ENCODE measurements at regions not wholly inside any gene's neighbourhood (a gene's known extent, or its start where the extent isn't known, plus 50 kb on each side); places are given as distances from the start of the nearest gene placed in this dataset.

DNA sequence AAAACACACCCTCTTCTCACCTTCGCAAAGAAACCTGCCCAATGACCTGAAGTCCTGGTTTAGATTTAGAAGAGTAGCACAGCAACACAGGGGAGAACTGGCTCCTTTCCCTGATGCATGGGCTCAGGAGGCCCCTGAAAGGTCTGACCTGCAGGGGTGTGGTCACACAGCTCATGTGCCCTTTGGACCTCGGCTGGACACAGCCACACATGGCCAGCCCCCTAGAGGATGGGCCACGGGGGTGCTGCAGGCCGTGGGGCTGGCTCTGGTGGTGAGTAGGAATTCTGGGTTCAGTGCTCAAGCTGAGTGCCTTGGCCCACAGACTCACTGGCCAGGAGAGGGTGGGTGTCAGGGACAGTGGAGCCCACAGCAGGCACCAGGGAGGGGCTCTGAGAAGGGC lies 118.5 kb upstream of the ADCY1 start:
- TF ChIP-seq, protein P1, sequence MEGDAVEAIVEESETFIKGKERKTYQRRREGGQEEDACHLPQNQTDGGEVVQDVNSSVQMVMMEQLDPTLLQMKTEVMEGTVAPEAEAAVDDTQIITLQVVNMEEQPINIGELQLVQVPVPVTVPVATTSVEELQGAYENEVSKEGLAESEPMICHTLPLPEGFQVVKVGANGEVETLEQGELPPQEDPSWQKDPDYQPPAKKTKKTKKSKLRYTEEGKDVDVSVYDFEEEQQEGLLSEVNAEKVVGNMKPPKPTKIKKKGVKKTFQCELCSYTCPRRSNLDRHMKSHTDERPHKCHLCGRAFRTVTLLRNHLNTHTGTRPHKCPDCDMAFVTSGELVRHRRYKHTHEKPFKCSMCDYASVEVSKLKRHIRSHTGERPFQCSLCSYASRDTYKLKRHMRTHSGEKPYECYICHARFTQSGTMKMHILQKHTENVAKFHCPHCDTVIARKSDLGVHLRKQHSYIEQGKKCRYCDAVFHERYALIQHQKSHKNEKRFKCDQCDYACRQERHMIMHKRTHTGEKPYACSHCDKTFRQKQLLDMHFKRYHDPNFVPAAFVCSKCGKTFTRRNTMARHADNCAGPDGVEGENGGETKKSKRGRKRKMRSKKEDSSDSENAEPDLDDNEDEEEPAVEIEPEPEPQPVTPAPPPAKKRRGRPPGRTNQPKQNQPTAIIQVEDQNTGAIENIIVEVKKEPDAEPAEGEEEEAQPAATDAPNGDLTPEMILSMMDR (IDR thresholded peaks at IDR 0.05; ENCODE audit: borderline replicate concordance, extremely low read depth, insufficient read depth) = no peak
- H3K4me3 ChIP-seq (ENCODE audit: low read length in 3 of 3) = no peak overlapping the region
- FAIRE-seq (no peak), DNase-seq (peak in 1 of 5 donors; percentile 56)
- H3K27ac ChIP-seq (ENCODE audit: low read depth in 2 of 2, low read length in 2 of 2) = no peak overlapping the region
- H3K9me3 ChIP-seq (ENCODE audit: control insufficient read depth in 2 of 3, insufficient read depth in 1 of 3, low read length in 3 of 3) = no peaks in the 10 kb centered on the region
- no peak overlapping the region for H3K9ac ChIP-seq (ENCODE audit: low read length in 3 of 3)
- intact Hi-C loops (cut with DNase I) = no loop called here
- H3K36me3 ChIP-seq (ENCODE audit: control insufficient read depth in 2 of 3, insufficient read depth in 3 of 3, low read length in 3 of 3) = no peaks in the 10 kb centered on the region
- no peaks in the 10 kb centered on the region for H3K4me1 ChIP-seq (ENCODE audit: control insufficient read depth in 2 of 3, insufficient read depth in 2 of 3, low read depth in 1 of 3, low read length in 3 of 3)
- no peaks in the 10 kb centered on the region for H3K27me3 ChIP-seq (ENCODE audit: control insufficient read depth, insufficient read depth, low read length)

DNA sequence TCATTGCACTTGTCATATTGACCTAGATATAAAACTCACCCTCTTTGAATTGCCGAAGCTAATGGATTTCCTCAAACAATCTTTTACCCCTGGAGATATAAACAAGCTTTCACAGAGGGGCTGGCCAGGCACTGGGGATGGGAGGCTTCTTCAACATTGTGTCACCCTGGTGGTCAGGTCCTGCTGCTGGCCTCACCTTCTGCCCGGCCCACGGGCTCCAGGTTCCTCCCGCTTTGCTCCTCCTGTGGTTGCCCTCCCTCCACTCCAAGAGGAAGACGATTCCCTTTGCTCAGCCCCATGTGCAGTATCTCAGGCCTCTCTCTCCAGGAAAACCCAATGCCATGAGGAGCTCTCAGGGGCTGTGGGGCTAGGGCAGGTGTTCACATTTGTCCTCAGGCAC lies 118.1 kb upstream of the ADCY1 start:
- DNase-seq (no peak), FAIRE-seq (no peak)
- H3K9ac ChIP-seq (ENCODE audit: low read length in 3 of 3) = no peak overlapping the region
- H3K27ac ChIP-seq (ENCODE audit: low read depth in 2 of 2, low read length in 2 of 2) = no peak overlapping the region
- no peaks in the 10 kb centered on the region for H3K4me1 ChIP-seq (ENCODE audit: control insufficient read depth in 2 of 3, insufficient read depth in 2 of 3, low read depth in 1 of 3, low read length in 3 of 3)
- H3K4me3 ChIP-seq (ENCODE audit: low read length in 3 of 3) = no peak overlapping the region
- H3K27me3 ChIP-seq (ENCODE audit: control insufficient read depth, insufficient read depth, low read length) = no peaks in the 10 kb centered on the region
- no peaks in the 10 kb centered on the region for H3K9me3 ChIP-seq (ENCODE audit: control insufficient read depth in 2 of 3, insufficient read depth in 1 of 3, low read length in 3 of 3)
- no peaks in the 10 kb centered on the region for H3K36me3 ChIP-seq (ENCODE audit: control insufficient read depth in 2 of 3, insufficient read depth in 3 of 3, low read length in 3 of 3)
- intact Hi-C loops (cut with DNase I) = no loop called here
- TF ChIP-seq, protein P1 (IDR thresholded peaks at IDR 0.05; ENCODE audit: borderline replicate concordance, extremely low read depth, insufficient read depth) = no peak

DNA sequence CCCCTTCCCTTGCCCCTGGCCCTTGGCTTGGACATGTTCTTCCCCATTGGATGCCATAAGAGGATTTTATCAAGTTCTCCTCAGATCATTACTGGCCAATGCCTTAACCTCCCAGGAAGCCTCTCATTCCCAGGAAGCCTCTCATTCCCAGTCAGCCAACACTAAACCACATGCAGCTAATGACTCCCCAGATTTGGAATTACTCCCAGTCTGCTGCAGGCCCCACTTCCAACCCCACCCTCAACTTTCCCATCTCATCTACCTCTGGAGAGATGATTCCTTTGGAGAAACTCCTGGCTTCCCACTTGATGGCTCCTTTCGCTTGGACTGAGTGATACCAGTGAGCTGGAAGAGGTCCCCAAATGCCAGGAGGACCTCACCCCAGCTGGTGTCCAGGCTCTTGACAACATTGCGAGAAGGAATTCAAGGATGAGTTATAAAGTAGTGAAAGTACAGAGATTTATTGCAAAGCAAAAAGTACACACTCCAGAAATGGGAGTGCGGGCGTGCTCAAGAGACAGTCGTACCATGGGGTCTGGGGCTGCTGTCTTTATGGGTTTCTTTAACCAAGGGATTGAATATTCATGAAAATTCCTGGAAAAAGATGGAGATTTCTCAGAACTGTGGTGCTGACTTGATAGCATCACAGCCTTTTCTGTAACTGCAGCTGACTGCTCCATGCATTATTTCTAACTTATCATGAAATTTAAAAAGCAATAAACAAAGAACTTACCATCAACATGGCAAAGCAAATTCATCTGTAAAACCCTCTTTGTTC lies 117.2 kb upstream of the ADCY1 start:
- no peak for FAIRE-seq
- no peaks in the 10 kb centered on the region for H3K4me1 ChIP-seq (ENCODE audit: control insufficient read depth in 2 of 3, insufficient read depth in 2 of 3, low read depth in 1 of 3, low read length in 3 of 3)
- no peak overlapping the region for H3K9ac ChIP-seq (ENCODE audit: low read length in 3 of 3)
- no peak overlapping the region for H3K4me3 ChIP-seq (ENCODE audit: low read length in 3 of 3)
- no peaks in the 10 kb centered on the region for H3K9me3 ChIP-seq (ENCODE audit: control insufficient read depth in 2 of 3, insufficient read depth in 1 of 3, low read length in 3 of 3)
- TF ChIP-seq, protein P1 (IDR thresholded peaks at IDR 0.05; ENCODE audit: borderline replicate concordance, extremely low read depth, insufficient read depth) = no peak
- intact Hi-C loops (cut with DNase I) = no loop called here
- H3K27ac ChIP-seq (ENCODE audit: low read depth in 2 of 2, low read length in 2 of 2) = no peak overlapping the region
- no peaks in the 10 kb centered on the region for H3K36me3 ChIP-seq (ENCODE audit: control insufficient read depth in 2 of 3, insufficient read depth in 3 of 3, low read length in 3 of 3)
- DNase-seq = no peak
- no peaks in the 10 kb centered on the region for H3K27me3 ChIP-seq (ENCODE audit: control insufficient read depth, insufficient read depth, low read length)

Data from kidney (tissue), 13 donors.